SK-N-SH (cell line): ENCODE measurements at regions not wholly inside any gene's neighbourhood (a gene's known extent, or its start where the extent isn't known, plus 50 kb on each side); places are given as distances from the start of the nearest gene placed in this dataset.
"Not testable (repeated sequence)": the region's sequence is repeated elsewhere in the genome, so short reads cannot be mapped to it uniquely, and the experiment has no call there.

Experiments
- CTCF ChIA-PET: fragments of 300-600, 350-600 bp; formaldehyde crosslinking; extraction: SDS; loops from one replicate; lab custom pipeline; 2021; lab: Yijun Ruan, JAX
- POLR2A ChIA-PET: fragments of 350-600 bp; sonication (Branson Sonifier 250); formaldehyde crosslinking; extraction: SDS; loops from one replicate; lab custom pipeline; 2020; ENCODE audit warnings: antibody characterized with exemption, inconsistent platforms; lab: Yijun Ruan, JAX
- DNase-seq: peaks from one replicate; pipeline ENCODE4 v3.0.0; 2012
- H2AFZ ChIP-seq: fragments of 200-600 bp; sonication (generic); 2 replicates; pipeline ENCODE4 v1.8.1; 2016; ENCODE audit warnings: antibody characterized with exemption, mild to moderate bottlenecking, low read depth
- H3F3A ChIP-seq: fragments of 200-600 bp; sonication (generic); replicated peaks from 2 replicates; pipeline ENCODE3; 2016; ENCODE audit warnings: antibody characterized with exemption, mild to moderate bottlenecking; ENCODE audit not compliant: insufficient read depth
- H3K27ac ChIP-seq, 2 experiments: fragments of 200-500 bp in 1 of 2; fragments of 200-600 bp in 1 of 2; sonication (Bioruptor generic) in 1 of 2; sonication (generic), shearing (Covaris generic) in 1 of 2; 2 replicates each; pipeline versions ENCODE4 v1.5.1 to v1.6.1; 2014 to 2016; ENCODE audit warnings: low read depth in 2 of 2, inconsistent platforms in 1 of 2, low read length in 1 of 2, mild to moderate bottlenecking in 1 of 2, mixed read lengths in 1 of 2
- H3K27me3 ChIP-seq: fragments of 200-600 bp; sonication (generic), shearing (Covaris generic); 2 replicates; pipeline ENCODE4 v1.6.1; 2016; ENCODE audit warnings: mixed run types; ENCODE audit not compliant: insufficient read depth
- H3K36me3 ChIP-seq, 2 experiments: fragments of 200-500 bp in 1 of 2; fragments of 200-600 bp in 1 of 2; sonication (Bioruptor generic) in 1 of 2; sonication (generic) in 1 of 2; replicated peaks in 1 of 2; 2 replicates each; pipeline versions ENCODE3 to v1.5.1; 2014 to 2016; ENCODE audit warnings: low read length in 1 of 2, mild to moderate bottlenecking in 1 of 2; ENCODE audit not compliant: insufficient read depth in 2 of 2, control insufficient read depth in 1 of 2
- H3K4me1 ChIP-seq, 2 experiments: fragments of 200-500 bp in 1 of 2; fragments of 200-600 bp in 1 of 2; sonication (Bioruptor generic) in 1 of 2; sonication (generic), shearing (Covaris generic) in 1 of 2; 2 replicates each; pipeline versions ENCODE4 v1.5.1 to v1.6.1; 2014 to 2016; ENCODE audit warnings: low read depth in 1 of 2, low read length in 1 of 2, mixed run types in 1 of 2; ENCODE audit not compliant: insufficient read depth in 2 of 2, control insufficient read depth in 1 of 2
- H3K4me2 ChIP-seq: fragments of 200-600 bp; sonication (generic), shearing (Covaris generic); 2 replicates; pipeline ENCODE4 v1.6.1; 2017; ENCODE audit warnings: mixed run types
- H3K4me3 ChIP-seq, 2 experiments: fragments of 200-500 bp in 1 of 2; fragments of 200-600 bp in 1 of 2; sonication (Bioruptor generic) in 1 of 2; sonication (generic), shearing (Covaris generic) in 1 of 2; 2 replicates each; pipeline versions ENCODE4 v1.5.1 to v1.8.1; 2014 to 2016; ENCODE audit warnings: low read depth in 2 of 2, inconsistent platforms in 1 of 2, low read length in 1 of 2, mild to moderate bottlenecking in 1 of 2, mixed read lengths in 1 of 2, moderate library complexity in 1 of 2
- H3K79me2 ChIP-seq: fragments of 200-600 bp; sonication (generic); 2 replicates; pipeline ENCODE4 v1.8.1; 2017; ENCODE audit warnings: mild to moderate bottlenecking; ENCODE audit not compliant: insufficient read depth
- H3K9ac ChIP-seq: fragments of 200-600 bp; sonication (generic); 2 replicates; pipeline ENCODE4 v1.6.1; 2017; ENCODE audit warnings: mixed run types
- H3K9me2 ChIP-seq: fragments of 200-600 bp; sonication (generic); 2 replicates; pipeline ENCODE4 v1.6.1; 2017; ENCODE audit warnings: mixed run types
- H3K9me3 ChIP-seq: fragments of 200-600 bp; sonication (generic); 2 replicates; pipeline ENCODE4 v1.6.1; 2017; ENCODE audit warnings: mixed run types, mild to moderate bottlenecking, moderate library complexity
- H4K20me1 ChIP-seq: fragments of 200-600 bp; sonication (generic); 2 replicates; pipeline ENCODE4 v1.6.1; 2017; ENCODE audit warnings: mild to moderate bottlenecking, mixed run types; ENCODE audit not compliant: insufficient read depth
- EP300 ChIP-seq, 2 experiments: IDR thresholded peaks; 2 replicates each; pipeline versions ENCODE4 v1.4.0 to v1.6.1; 2012; ENCODE audit warnings: borderline replicate concordance in 1 of 2, low read depth in 1 of 2, low read length in 1 of 2
- FOSL2 ChIP-seq: IDR thresholded peaks from 2 replicates; pipeline ENCODE4 v1.4.0; 2012; ENCODE audit warnings: low read depth, mild to moderate bottlenecking, moderate library complexity, borderline replicate concordance
- FOXM1 ChIP-seq: IDR thresholded peaks from 2 replicates; pipeline ENCODE4 v1.4.0; 2012; ENCODE audit warnings: low read depth, mild to moderate bottlenecking
- NFIC ChIP-seq: IDR thresholded peaks from 2 replicates; pipeline ENCODE4 v1.4.0; 2012; ENCODE audit warnings: borderline replicate concordance
- PBX3 ChIP-seq: IDR thresholded peaks from 2 replicates; pipeline ENCODE4; 2012
- POLR2AphosphoS5 ChIP-seq: IDR thresholded peaks from 2 replicates; pipeline ENCODE4 v1.6.1; 2012; ENCODE audit warnings: low read depth, low read length
- RXRA ChIP-seq: IDR thresholded peaks from 2 replicates; pipeline ENCODE4 v1.4.0; 2012; ENCODE audit warnings: low read depth, mild to moderate bottlenecking, borderline replicate concordance
- SIN3A ChIP-seq: IDR thresholded peaks from 2 replicates; pipeline ENCODE4 v1.6.1; 2012; ENCODE audit warnings: low read depth, mild to moderate bottlenecking, low read length, moderate library complexity, borderline replicate concordance
- TCF12 ChIP-seq: IDR thresholded peaks from 2 replicates; pipeline ENCODE4 v1.4.0; 2012
- TEAD4 ChIP-seq: IDR thresholded peaks from 2 replicates; pipeline ENCODE4 v1.4.0; 2012; ENCODE audit warnings: mild to moderate bottlenecking, borderline replicate concordance; ENCODE audit not compliant: insufficient read depth
- WGBS: methylation state at CpG from one replicate; pipeline ENCODE4 v1.1.6; 2017; ENCODE audit warnings: low lambda C conversion rate; 5-methylcytosine and 5-hydroxymethylcytosine counted together
- TF ChIP-seq, protein P1 (sequence below): IDR thresholded peaks from 2 replicates; pipeline ENCODE4 v1.4.0; 2012; ENCODE audit warnings: low read depth, borderline replicate concordance
- TF ChIP-seq, protein P2 (sequence below): IDR thresholded peaks from 2 replicates; pipeline ENCODE4 v1.4.0; 2012; ENCODE audit warnings: low read depth

DNA sequence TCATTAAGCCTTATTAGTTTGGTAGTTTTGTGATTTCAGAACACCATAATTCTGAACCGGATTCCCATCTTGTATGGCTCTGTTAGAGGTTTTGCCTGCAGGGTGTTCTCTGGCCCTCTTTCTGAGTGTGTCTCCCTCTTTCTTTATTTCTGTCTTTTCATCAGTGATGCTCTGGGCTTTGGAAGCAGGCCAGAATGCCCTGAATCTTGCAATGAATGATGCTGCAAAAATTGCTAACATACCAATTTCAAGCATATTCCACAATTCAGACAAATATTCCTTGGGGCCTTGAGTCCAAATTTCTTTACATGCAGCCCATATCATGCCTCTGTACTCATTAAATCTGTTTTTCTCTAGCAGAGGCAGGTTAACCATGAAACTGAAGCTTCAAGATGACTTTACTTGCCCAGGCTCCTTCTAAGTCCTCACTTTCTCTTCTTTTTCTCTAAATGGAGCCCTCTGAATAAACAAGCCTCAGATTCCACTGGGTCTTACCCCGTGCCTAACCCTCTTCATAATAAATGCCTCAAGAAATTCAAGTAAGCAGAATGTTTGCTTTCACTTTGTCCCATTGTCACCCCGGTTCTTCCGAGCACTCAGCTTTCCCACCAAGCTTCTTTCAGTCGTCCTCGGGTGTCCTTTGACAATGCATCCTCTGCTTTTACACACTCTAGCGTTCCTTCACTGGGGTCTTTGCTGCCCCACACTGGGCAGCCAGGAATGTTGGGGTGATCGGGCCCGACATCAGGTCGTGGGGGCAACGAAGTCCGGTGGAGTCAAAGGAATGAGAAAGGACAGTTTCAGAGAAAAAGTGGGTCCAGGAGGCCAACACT, 78.8 kb upstream of the SLC38A4 start:
- Histone ChIP-seq H3K27ac (peak overlapping the region; percentile 79 to 97), H3K4me3 (peak overlapping the region in 1 of 2 experiments; percentile 28; a peak in 1 of 4 replicates), H3K9ac (peak overlapping the region; percentile 82)

DNA sequence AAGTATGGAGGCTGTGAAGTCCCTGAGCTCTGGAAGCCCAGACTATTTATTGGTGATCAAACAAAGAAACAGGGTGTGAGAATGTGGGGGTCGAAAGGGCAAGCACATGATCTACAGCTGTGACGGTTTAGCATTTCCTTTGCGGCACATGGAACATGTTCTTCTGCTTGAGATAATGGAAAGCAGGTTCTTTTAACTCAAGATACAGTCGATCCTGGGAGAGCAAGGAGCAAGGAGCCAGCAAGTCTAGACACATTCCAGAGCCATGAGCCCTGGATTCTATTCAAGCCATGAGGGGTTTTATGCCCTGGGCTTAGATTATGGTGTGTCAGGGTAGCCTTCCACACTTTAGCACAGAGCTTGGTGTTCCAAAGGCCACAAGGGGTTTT, 79.4 kb upstream of the SLC38A4 start:
- peak overlapping the region; percentile 93 to 97; a peak in 3 of 4 replicates for H3K27ac ChIP-seq
- H3K27me3 ChIP-seq, DNase-seq: not testable (repeated sequence)

More for the DNA sequence above, 78.8 kb upstream of the SLC38A4 start:
- H3K4me2 ChIP-seq = peak overlapping the region; percentile 82
- WGBS = 31% methylated on average over 12 of the region's 12 CpGs
- no peaks in the 10 kb centered on the region for H4K20me1 ChIP-seq
- ChIA-PET POLR2A (no interaction called here), CTCF (no interaction called here)
- H3K4me1 ChIP-seq = peaks cover 0 to 19% of the 10 kb centered on the region in 2 experiments; a peak in 3 of 4 replicates
- no peaks in the 10 kb centered on the region for H3K36me3 ChIP-seq
- no peaks in the 10 kb centered on the region for H3K27me3 ChIP-seq
- no peak for TF ChIP-seq RXRA
- peak; percentile 55; the same call in 1 of the 2 replicates for TF ChIP-seq NFIC
- no peak for DNase-seq
- H3K9me3 ChIP-seq = 0 out of 2 replicates have a peak, but pooled peaks cover under 1% of the 10 kb centered on the region
- peaks cover 24% of the 10 kb centered on the region for H3F3A ChIP-seq
- H2AFZ ChIP-seq = peak overlapping the region; percentile 82
- H3K9me2 ChIP-seq = no peaks in the 10 kb centered on the region
- H3K79me2 ChIP-seq = no peaks in the 10 kb centered on the region

More for the DNA sequence above, 79.4 kb upstream of the SLC38A4 start:
- H3K9me2 ChIP-seq, H3K9me3 ChIP-seq, H3K36me3 ChIP-seq, POLR2A ChIA-PET, H4K20me1 ChIP-seq, CTCF ChIA-PET, H3K4me3 ChIP-seq, H3K79me2 ChIP-seq: not testable (repeated sequence)
- WGBS = 10% methylated on average over 4 of the region's 4 CpGs
- H2AFZ ChIP-seq = peak overlapping the region; percentile 82
- peak; percentile 53; the same call in 1 of the 2 replicates for TF ChIP-seq TEAD4
- peak; percentile 92 for TF ChIP-seq RXRA
- peak; percentile 96 for TF ChIP-seq TCF12
- TF ChIP-seq, protein P1, sequence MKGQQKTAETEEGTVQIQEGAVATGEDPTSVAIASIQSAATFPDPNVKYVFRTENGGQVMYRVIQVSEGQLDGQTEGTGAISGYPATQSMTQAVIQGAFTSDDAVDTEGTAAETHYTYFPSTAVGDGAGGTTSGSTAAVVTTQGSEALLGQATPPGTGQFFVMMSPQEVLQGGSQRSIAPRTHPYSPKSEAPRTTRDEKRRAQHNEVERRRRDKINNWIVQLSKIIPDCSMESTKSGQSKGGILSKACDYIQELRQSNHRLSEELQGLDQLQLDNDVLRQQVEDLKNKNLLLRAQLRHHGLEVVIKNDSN = peak; percentile 33; the same call in 1 of the 2 replicates
- TF ChIP-seq NFIC = peak; percentile 62
- peak; percentile 44; the same call in 1 of the 2 replicates for TF ChIP-seq POLR2AphosphoS5
- TF ChIP-seq, protein P2, sequence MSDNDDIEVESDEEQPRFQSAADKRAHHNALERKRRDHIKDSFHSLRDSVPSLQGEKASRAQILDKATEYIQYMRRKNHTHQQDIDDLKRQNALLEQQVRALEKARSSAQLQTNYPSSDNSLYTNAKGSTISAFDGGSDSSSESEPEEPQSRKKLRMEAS = peak; percentile 91
- peak in 1 of 2 experiments; percentile 90; a peak in 2 of 4 replicates for TF ChIP-seq EP300 (IDR thresholded peaks at IDR 0.05; ENCODE audit: borderline replicate concordance in 1 of 2, low read depth in 1 of 2, low read length in 1 of 2)
- TF ChIP-seq FOSL2 = 0 out of 2 replicates have a peak, but pooled peaks have one; percentile 13
- 0 out of 2 replicates have a peak, but pooled peaks have one; percentile 22 for TF ChIP-seq SIN3A
- TF ChIP-seq PBX3 = peak; percentile 77
- peak; percentile 49; the same call in 1 of the 2 replicates for TF ChIP-seq FOXM1
- H3K9ac ChIP-seq = peak overlapping the region; percentile 82
- peak overlapping the region; percentile 82 for H3K4me2 ChIP-seq
- H3K4me1 ChIP-seq = peaks cover 0 to 19% of the 10 kb centered on the region in 2 experiments; a peak in 3 of 4 replicates
- peaks cover 24% of the 10 kb centered on the region for H3F3A ChIP-seq
